Activated T-cell treated with anti-CD3 and anti-CD28 coated beads, Interleukin-2, amount 50 U/mL, for 4 hours (primary cell): ENCODE measurements at regions not wholly inside any gene's neighbourhood (a gene's known extent, or its start where the extent isn't known, plus 50 kb on each side); places are given as distances from the start of the nearest gene placed in this dataset.
"Not testable (repeated sequence)": the region's sequence is repeated elsewhere in the genome, so short reads cannot be mapped to it uniquely, and the experiment has no call there.

Experiments used
- ATAC-seq, 2 donors: fragments of 200-7000 bp; cut with Tn5 transposase; one replicate each; pipeline ENCODE4 v1.10.0; 2021
- DNase-seq: peaks from one replicate; pipeline ENCODE4 v3.0.0-alpha.2; 2020
- H3K27me3 Mint-ChIP-seq: one replicate; pipeline ENCODE4 v1.8.0; 2021; ENCODE audit warnings: low read depth, mixed read lengths
- H3K36me3 Mint-ChIP-seq: one replicate; pipeline ENCODE4 v1.8.0; 2022; ENCODE audit warnings: mixed read lengths; ENCODE audit not compliant: insufficient read depth
- H3K4me1 Mint-ChIP-seq: one replicate; pipeline ENCODE4 v1.8.0; 2021; ENCODE audit warnings: low read depth, mixed read lengths
- H3K4me3 Mint-ChIP-seq: one replicate; pipeline ENCODE4 v1.8.0; 2021; ENCODE audit warnings: mild to moderate bottlenecking, moderate library complexity, mixed read lengths
- H3K9me3 Mint-ChIP-seq: one replicate; pipeline ENCODE4 v1.8.0; 2021; ENCODE audit warnings: mixed read lengths

- no peaks in the 10 kb centered on the region for H3K4me1 Mint-ChIP-seq
- no peak for DNase-seq
- peaks cover 4% of the 10 kb centered on the region for H3K27me3 Mint-ChIP-seq
- H3K9me3 Mint-ChIP-seq = no peaks in the 10 kb centered on the region
- H3K4me3 Mint-ChIP-seq = no peak overlapping the region
- peak; percentile 65 to 80 for ATAC-seq
- H3K36me3 Mint-ChIP-seq = no peaks in the 10 kb centered on the region
Observed at GRCh38 chr15:54803134-54803808, 393.5 kb downstream of the RSL24D1 start.

DNA sequence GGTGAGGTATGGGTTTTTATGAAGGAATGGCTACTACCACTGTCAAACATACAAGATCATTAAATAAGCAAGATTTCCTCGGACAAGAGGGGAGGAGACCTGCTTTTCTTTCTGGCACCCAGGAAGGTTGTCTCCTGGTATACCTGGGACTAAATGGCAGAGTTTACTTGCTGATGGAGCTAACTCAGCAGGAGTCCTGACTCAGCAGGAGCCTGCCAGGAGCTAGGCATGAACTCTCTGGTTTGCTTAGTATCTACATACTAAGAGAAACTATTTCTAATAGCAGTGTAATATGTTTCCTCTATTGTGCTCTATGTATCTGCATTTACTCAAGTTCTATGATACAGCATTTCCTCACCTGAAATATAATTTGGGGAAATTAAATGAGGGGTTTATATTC lies 404.2 kb downstream of the RSL24D1 start:
- Mint-ChIP-seq H3K27me3 (peaks cover 6% of the 10 kb centered on the region), H3K9me3 (no peaks in the 10 kb centered on the region), H3K36me3 (no peaks in the 10 kb centered on the region), H3K4me3 (no peak overlapping the region), H3K4me1 (no peaks in the 10 kb centered on the region)
- ATAC-seq (no peak), DNase-seq (no peak)

DNA sequence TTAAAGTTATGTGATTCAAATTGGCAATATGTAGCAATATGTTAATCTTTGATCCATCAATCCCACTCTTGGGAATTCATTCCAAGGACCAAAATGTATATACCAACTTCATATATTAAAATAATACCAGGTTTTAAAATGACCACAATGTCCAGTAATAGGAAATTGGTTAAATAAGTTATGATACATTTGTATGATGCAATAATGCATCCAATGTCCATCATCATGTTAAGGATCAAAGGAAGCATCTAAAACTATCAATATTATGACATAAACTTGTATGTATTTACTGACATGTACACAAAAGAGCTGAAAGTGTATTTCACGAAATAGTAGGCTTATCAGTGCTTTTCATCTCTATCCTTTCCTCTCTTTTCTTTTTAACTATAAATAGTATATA lies 406.0 kb downstream of the RSL24D1 start:
- Mint-ChIP-seq H3K4me3 (no peak overlapping the region), H3K36me3 (no peaks in the 10 kb centered on the region), H3K27me3 (peaks cover 6% of the 10 kb centered on the region), H3K4me1 (no peaks in the 10 kb centered on the region), H3K9me3 (no peaks in the 10 kb centered on the region)
- ATAC-seq (no peak), DNase-seq (no peak)

DNA sequence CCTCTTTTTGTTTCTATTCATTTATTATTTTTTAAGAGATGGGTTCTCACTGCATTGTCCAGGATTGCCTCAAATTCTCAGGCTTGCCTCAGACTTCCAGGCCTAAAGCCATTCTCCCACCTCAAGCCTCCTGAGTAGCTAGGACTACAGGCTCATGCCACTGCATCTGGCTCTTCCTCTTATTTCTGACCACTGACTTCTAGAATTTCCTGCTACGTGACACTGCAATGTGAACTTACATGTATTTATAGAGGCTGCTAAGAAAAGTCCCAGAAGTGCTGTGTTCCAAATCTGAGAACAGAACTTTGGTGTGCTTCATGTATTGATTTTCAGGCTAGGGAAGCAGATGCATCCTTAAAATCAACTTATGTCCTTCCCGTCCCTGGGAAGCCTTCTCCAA lies 407.4 kb downstream of the RSL24D1 start:
- H3K4me3 Mint-ChIP-seq = no peak overlapping the region
- ATAC-seq (no peak), DNase-seq (no peak)
- H3K36me3 Mint-ChIP-seq = no peaks in the 10 kb centered on the region
- H3K4me1 Mint-ChIP-seq = no peaks in the 10 kb centered on the region
- peaks cover 2% of the 10 kb centered on the region for H3K27me3 Mint-ChIP-seq
- peaks cover 7% of the 10 kb centered on the region for H3K9me3 Mint-ChIP-seq

GRCh38 chr15:54781220-54781619 lies 415.5 kb downstream of the RSL24D1 start:
- H3K9me3 Mint-ChIP-seq = peaks cover 13% of the 10 kb centered on the region
- not testable (repeated sequence) for ATAC-seq, DNase-seq, H3K4me3 Mint-ChIP-seq, H3K27me3 Mint-ChIP-seq, H3K36me3 Mint-ChIP-seq, H3K4me1 Mint-ChIP-seq

GRCh38 chr15:54779271-54779670 lies 417.5 kb downstream of the RSL24D1 start:
- H3K27me3 Mint-ChIP-seq = peaks cover 3% of the 10 kb centered on the region
- DNase-seq (no peak), ATAC-seq (no peak)
- no peaks in the 10 kb centered on the region for H3K36me3 Mint-ChIP-seq
- H3K4me3 Mint-ChIP-seq = no peak overlapping the region
- peaks cover 9% of the 10 kb centered on the region for H3K9me3 Mint-ChIP-seq
- H3K4me1 Mint-ChIP-seq = no peaks in the 10 kb centered on the region

- Mint-ChIP-seq H3K36me3 (no peaks in the 10 kb centered on the region), H3K4me3 (no peak overlapping the region), H3K27me3 (peaks cover 3% of the 10 kb centered on the region), H3K9me3 (peaks cover 4% of the 10 kb centered on the region), H3K4me1 (no peaks in the 10 kb centered on the region)
- DNase-seq (no peak), ATAC-seq (no peak)
Observed at GRCh38 chr15:54776410-54776809, 420.3 kb downstream of the RSL24D1 start.

DNA sequence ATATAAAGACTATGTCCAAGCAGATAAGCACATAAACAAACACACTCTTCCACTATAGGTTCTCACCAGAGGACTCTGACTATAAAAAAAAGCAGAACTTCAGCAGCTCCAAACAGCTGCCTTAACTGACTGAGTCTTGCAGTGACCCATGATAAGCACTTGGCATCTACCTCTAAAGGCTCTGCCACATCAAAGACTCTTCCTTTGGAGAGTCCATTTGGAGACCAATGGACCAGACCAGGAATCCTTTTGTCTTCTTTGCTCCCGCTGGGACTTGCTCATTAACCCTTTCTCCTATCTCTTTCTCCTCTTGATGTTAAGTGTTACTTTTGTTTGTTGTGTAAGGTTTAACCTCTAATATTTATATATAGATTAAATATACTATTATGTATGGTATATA lies 424.1 kb downstream of the RSL24D1 start:
- Mint-ChIP-seq H3K4me3 (no peak overlapping the region), H3K9me3 (peaks cover 12% of the 10 kb centered on the region), H3K36me3 (no peaks in the 10 kb centered on the region), H3K4me1 (no peaks in the 10 kb centered on the region), H3K27me3 (no peaks in the 10 kb centered on the region)
- no peak for ATAC-seq
- no peak for DNase-seq

GRCh38 chr15:54749461-54749860 lies 447.3 kb downstream of the RSL24D1 start:
- peaks cover 22% of the 10 kb centered on the region for H3K9me3 Mint-ChIP-seq
- not testable (repeated sequence) for DNase-seq, ATAC-seq, H3K4me1 Mint-ChIP-seq, H3K27me3 Mint-ChIP-seq, H3K36me3 Mint-ChIP-seq, H3K4me3 Mint-ChIP-seq

GRCh38 chr15:54722342-54722986 lies 474.3 kb downstream of the RSL24D1 start:
- H3K27me3 Mint-ChIP-seq = peaks cover 1% of the 10 kb centered on the region
- H3K4me1 Mint-ChIP-seq = no peaks in the 10 kb centered on the region
- no peak for ATAC-seq
- H3K36me3 Mint-ChIP-seq = no peaks in the 10 kb centered on the region
- H3K4me3 Mint-ChIP-seq = no peak overlapping the region
- peaks cover 24% of the 10 kb centered on the region for H3K9me3 Mint-ChIP-seq
- DNase-seq = no peak

DNA sequence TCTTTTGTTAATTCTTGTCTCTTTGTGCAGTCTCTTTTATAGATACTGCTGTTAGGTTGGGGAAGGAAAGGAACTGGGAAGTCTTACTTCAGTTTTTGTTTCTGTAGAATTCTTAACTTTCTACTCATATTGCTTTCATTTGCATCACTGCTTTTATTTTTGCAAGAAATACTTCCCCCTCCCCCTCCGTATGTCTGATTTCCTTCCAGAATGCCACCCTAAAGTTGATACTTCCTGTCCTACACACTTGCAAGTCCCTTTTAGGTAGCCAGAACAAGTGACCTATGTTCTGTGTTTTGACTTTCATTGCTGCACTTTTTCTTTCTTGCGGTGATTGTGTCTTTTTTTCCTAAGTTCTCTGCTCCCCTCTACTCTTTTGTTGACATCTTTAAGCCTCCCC lies 477.4 kb downstream of the RSL24D1 start:
- H3K4me1 Mint-ChIP-seq = no peaks in the 10 kb centered on the region

DNA sequence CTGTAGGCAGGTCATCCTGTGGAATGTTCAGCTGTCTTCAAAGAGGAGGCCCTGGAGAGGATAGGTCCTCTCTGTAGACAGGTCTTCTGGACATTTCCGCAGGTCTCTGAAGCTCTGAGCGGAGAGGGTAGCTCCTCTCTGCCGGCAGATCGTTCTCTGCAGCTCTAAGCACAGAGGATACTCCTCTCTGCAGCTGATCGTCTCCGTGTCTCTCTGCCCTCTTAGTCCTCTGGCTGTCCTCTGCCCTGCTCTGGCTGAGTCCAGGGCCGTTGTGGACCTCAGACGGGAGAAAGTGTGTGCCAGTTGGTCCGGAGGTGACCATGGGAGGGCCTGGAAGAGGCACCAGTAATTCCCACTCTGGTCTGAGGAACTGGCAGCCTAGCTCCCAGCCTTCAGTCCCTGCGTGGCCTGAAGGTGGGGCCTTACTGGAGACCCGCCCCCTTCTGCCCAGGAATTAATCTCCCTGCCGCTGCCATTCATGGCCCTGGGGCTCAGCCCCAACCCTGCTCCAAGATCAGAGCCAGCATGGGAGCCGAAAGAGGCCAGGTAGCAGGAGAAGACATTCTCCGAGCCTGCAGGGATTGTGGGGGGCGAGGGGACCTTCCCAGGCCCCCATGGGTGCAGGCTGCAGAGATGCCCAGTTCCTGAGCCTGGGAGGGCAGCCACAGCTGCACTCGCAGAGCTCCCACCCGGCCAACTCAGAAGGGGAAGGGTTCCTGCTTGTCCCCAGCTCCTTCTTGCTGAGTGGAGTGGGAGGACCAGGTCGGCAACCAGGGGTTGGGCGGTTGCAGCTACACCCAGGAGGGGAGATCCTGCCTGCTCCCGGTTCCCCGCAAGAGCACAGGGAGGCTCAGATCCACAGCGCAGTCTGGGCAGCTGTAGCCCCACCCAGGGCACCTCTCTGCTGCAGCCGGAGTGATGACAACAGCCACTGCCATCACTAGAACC lies 488.7 kb downstream of the RSL24D1 start:
- DNase-seq (no peak), ATAC-seq (no peak)
- H3K4me1 Mint-ChIP-seq = no peaks in the 10 kb centered on the region
- no peak overlapping the region for H3K4me3 Mint-ChIP-seq
- H3K9me3 Mint-ChIP-seq = no peaks in the 10 kb centered on the region
- no peaks in the 10 kb centered on the region for H3K36me3 Mint-ChIP-seq
- no peaks in the 10 kb centered on the region for H3K27me3 Mint-ChIP-seq

More for the DNA sequence above, 477.4 kb downstream of the RSL24D1 start:
- H3K27me3 Mint-ChIP-seq = no peaks in the 10 kb centered on the region
- DNase-seq (no peak), ATAC-seq (no peak)
- H3K36me3 Mint-ChIP-seq = no peaks in the 10 kb centered on the region
- peaks cover 23% of the 10 kb centered on the region for H3K9me3 Mint-ChIP-seq
- H3K4me3 Mint-ChIP-seq = no peak overlapping the region

- no peaks in the 10 kb centered on the region for H3K27me3 Mint-ChIP-seq
- ATAC-seq (no peak), DNase-seq (no peak)
Observed at GRCh38 chr15:54687628-54688027, 509.1 kb downstream of the RSL24D1 start.

More at GRCh38 chr15:54687628-54688027, 509.1 kb downstream of the RSL24D1 start:
- H3K9me3 Mint-ChIP-seq = peaks cover 3% of the 10 kb centered on the region
- no peaks in the 10 kb centered on the region for H3K36me3 Mint-ChIP-seq
- no peak overlapping the region for H3K4me3 Mint-ChIP-seq
- H3K4me1 Mint-ChIP-seq = no peaks in the 10 kb centered on the region
